PC-3 (cell line): ENCODE measurements at regions not wholly inside any gene's neighbourhood (a gene's known extent, or its start where the extent isn't known, plus 50 kb on each side); places are given as distances from the start of the nearest gene placed in this dataset.

Experiments used
- ATAC-seq: fragments of 200-7000 bp; cut with Tn5 transposase; 2 replicates; pipeline ENCODE4 v1.9.1; 2020; ENCODE audit warnings: mild to moderate bottlenecking, moderate library complexity
- BruUV-seq: library from RNA; stranded (reverse); fragments of 400-500 nt; replicated peaks from 2 replicates; lab custom pipeline; 2021; lab: Mats Ljungman, UMichigan
- CTCF ChIA-PET: fragments of 300-600 bp; sonication (Branson Sonifier 250); formaldehyde crosslinking; loops from one replicate; lab custom pipeline; 2022; ENCODE audit warnings: antibody characterized with exemption; lab: Charles Lee
- POLR2A ChIA-PET: fragments of 300-600 bp; sonication (Branson Sonifier 250); formaldehyde crosslinking; loops from one replicate; lab custom pipeline; 2022; ENCODE audit warnings: antibody characterized with exemption; ENCODE audit not compliant: unreplicated experiment; lab: Charles Lee
- DNase-seq: peaks from one replicate; pipeline ENCODE4 v3.0.0-alpha.2; 2015
- H2AFZ ChIP-seq: fragments of 300-600 bp; sonication (generic); 2 replicates; pipeline ENCODE4 v1.6.0; 2016; ENCODE audit warnings: antibody characterized with exemption, low read length
- H3F3A ChIP-seq: fragments of 300-600 bp; sonication (generic); one replicate; pipeline ENCODE4 v1.6.0; 2017; ENCODE audit warnings: antibody characterized with exemption, low read length, control low read depth, mild to moderate bottlenecking; ENCODE audit not compliant: unreplicated experiment
- H3K27ac ChIP-seq: fragments of 300-600 bp; sonication (generic); 2 replicates; pipeline ENCODE4 v1.5.1; 2016; ENCODE audit warnings: mild to moderate bottlenecking, low read length
- H3K27me3 ChIP-seq: fragments of 300-600 bp; sonication (generic); 2 replicates; pipeline ENCODE4 v1.6.1; 2016; ENCODE audit warnings: low read length, mixed read lengths
- H3K36me3 ChIP-seq: fragments of 300-600 bp; sonication (generic); 2 replicates; pipeline ENCODE4 v1.6.1; 2016; ENCODE audit warnings: low read depth, mixed run types, low read length, mixed read lengths
- H3K4me1 ChIP-seq: fragments of 300-600 bp; sonication (generic); 2 replicates; pipeline ENCODE4 v1.5.1; 2016; ENCODE audit warnings: low read length; ENCODE audit not compliant: insufficient read depth
- H3K4me2 ChIP-seq: fragments of 300-600 bp; sonication (generic); 2 replicates; pipeline ENCODE4 v1.6.0; 2016; ENCODE audit warnings: low read length
- H3K4me3 ChIP-seq: fragments of 300-600 bp; sonication (generic); 2 replicates; pipeline ENCODE4 v1.5.1; 2016; ENCODE audit warnings: mild to moderate bottlenecking, low read length, mixed read lengths
- H3K79me2 ChIP-seq: fragments of 300-600 bp; sonication (generic); 2 replicates; pipeline ENCODE4 v1.6.1; 2017; ENCODE audit warnings: low read length, mixed read lengths
- H3K9ac ChIP-seq: fragments of 300-600 bp; sonication (generic); 2 replicates; pipeline ENCODE4 v1.6.0; 2016; ENCODE audit warnings: mild to moderate bottlenecking, low read length
- H3K9me2 ChIP-seq: fragments of 300-600 bp; sonication (generic); replicated peaks from 2 replicates; pipeline ENCODE4 v1.6.1; 2016; ENCODE audit warnings: mixed run types, low read length, mixed read lengths
- H3K9me3 ChIP-seq: fragments of 300-600 bp; sonication (generic); 2 replicates; pipeline ENCODE4 v1.6.1; 2016; ENCODE audit warnings: low read length, mixed read lengths
- H4K20me1 ChIP-seq: fragments of 300-600 bp; sonication (generic); 2 replicates; pipeline ENCODE4 v1.6.1; 2016; ENCODE audit warnings: low read length, mixed read lengths
- EZH2 ChIP-seq: fragments of 300-600 bp; sonication (generic); IDR thresholded peaks from one replicate; pipeline ENCODE4 v1.6.1; 2017; ENCODE audit warnings: antibody characterized with exemption, mild to moderate bottlenecking, low read length; ENCODE audit not compliant: unreplicated experiment
- EZH2phosphoT487 ChIP-seq: fragments of 300-600 bp; sonication (generic); IDR thresholded peaks from 2 replicates; pipeline ENCODE4 v1.6.1; 2018; ENCODE audit warnings: mild to moderate bottlenecking, antibody characterized with exemption, low read length, borderline replicate concordance
- intact Hi-C: fragments of 100-400 bp; cut with micrococcal nuclease; formaldehyde crosslinking; loops from 2 replicates; pipeline ENCODE4 v1.9.0; 2023
- TF ChIP-seq, protein P1 (sequence below): fragments of 300-600 bp; sonication (generic); conservative IDR thresholded peaks from 2 replicates; pipeline ENCODE4 v1.5.1; 2017; ENCODE audit warnings: antibody characterized with exemption, low read depth, mild to moderate bottlenecking, low read length

DNA sequence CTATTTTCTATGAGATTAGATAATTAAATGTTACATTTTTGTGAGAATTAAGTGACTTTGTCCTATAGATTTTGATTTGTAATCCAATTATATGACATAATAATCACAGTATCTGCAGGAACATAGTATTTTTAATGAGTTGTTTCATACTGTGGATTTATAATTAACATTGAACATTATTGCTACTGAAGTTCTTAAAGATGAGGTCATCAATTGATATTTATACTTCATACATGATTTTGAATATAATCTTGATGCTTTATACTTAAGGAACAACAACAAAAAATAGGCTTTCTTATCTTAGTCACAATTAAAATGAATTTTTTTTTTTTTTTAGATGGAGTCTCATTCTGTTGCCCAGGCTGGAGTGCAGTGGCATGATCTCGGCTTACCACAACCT, 846.6 kb downstream of the SI start:
- Histone ChIP-seq H3K4me1 (no peaks in the 10 kb centered on the region), H3K27me3 (no peaks in the 10 kb centered on the region), H2AFZ (no peak overlapping the region), H3K9me3 (no peaks in the 10 kb centered on the region), H3K79me2 (no peaks in the 10 kb centered on the region), H3K4me2 (no peak overlapping the region), H4K20me1 (no peaks in the 10 kb centered on the region), H3K9me2 (no peaks in the 10 kb centered on the region), H3K36me3 (no peaks in the 10 kb centered on the region), H3K4me3 (no peak overlapping the region), H3K9ac (no peak overlapping the region), H3K27ac (no peak overlapping the region), H3F3A (no peaks in the 10 kb centered on the region)
- intact Hi-C loops: no loop called here
- no TSS peak for BruUV-seq
- DNase-seq (no peak), ATAC-seq (no peak)
- TF ChIP-seq EZH2 (no peak), EZH2phosphoT487 (no peak)
- TF ChIP-seq, protein P1, sequence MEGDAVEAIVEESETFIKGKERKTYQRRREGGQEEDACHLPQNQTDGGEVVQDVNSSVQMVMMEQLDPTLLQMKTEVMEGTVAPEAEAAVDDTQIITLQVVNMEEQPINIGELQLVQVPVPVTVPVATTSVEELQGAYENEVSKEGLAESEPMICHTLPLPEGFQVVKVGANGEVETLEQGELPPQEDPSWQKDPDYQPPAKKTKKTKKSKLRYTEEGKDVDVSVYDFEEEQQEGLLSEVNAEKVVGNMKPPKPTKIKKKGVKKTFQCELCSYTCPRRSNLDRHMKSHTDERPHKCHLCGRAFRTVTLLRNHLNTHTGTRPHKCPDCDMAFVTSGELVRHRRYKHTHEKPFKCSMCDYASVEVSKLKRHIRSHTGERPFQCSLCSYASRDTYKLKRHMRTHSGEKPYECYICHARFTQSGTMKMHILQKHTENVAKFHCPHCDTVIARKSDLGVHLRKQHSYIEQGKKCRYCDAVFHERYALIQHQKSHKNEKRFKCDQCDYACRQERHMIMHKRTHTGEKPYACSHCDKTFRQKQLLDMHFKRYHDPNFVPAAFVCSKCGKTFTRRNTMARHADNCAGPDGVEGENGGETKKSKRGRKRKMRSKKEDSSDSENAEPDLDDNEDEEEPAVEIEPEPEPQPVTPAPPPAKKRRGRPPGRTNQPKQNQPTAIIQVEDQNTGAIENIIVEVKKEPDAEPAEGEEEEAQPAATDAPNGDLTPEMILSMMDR: no peak
- POLR2A ChIA-PET: no interaction called here
- CTCF ChIA-PET: no interaction called here

DNA sequence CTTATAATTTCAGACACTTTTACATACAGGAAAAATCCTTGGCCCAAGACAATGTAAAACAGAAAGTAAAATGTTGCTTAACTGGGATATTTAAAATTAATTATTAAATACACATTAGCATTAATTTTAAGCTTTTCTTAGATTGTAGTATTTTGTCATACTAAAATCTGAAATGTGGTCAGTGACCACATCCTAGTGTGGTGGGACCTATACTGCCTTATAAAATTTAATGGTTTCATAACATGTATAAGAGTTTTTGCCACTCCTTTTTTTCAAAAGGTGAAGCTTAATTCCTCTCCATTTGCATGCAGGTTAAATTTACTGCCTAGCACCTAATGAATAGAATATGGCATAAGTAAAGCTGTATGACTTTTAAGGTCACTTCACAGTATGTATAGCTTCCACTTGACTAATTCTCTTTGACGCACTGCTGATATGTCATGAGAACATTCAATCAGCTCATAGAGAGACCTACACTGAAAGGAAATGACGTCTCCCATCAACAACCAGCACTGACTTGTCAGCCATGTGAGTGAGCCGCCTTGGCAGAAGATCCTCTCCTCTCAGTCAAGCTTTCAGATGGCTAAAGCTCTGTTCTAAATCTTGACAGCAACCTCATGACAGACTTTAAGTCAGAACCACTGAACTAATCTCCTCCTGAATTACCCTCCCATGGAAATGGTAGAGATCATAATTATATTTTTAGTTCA, 847.8 kb downstream of the SI start:
- H3K9ac ChIP-seq: no peak overlapping the region
- H3K4me1 ChIP-seq: no peaks in the 10 kb centered on the region
- H3K9me3 ChIP-seq: no peaks in the 10 kb centered on the region
- H3K9me2 ChIP-seq: no peaks in the 10 kb centered on the region
- no peaks in the 10 kb centered on the region for H4K20me1 ChIP-seq
- no peak overlapping the region for H3K4me2 ChIP-seq
- H3K36me3 ChIP-seq: no peaks in the 10 kb centered on the region
- no peak for TF ChIP-seq EZH2
- intact Hi-C loops: no loop called here
- ChIA-PET POLR2A (no interaction called here), CTCF (no interaction called here)
- no peak for ATAC-seq
- DNase-seq: no peak
- no peaks in the 10 kb centered on the region for H3K27me3 ChIP-seq
- no TSS peak for BruUV-seq
- no peaks in the 10 kb centered on the region for H3F3A ChIP-seq
- H3K27ac ChIP-seq: no peak overlapping the region
- no peak overlapping the region for H2AFZ ChIP-seq
- H3K79me2 ChIP-seq: no peaks in the 10 kb centered on the region
- H3K4me3 ChIP-seq: no peak overlapping the region

- Histone ChIP-seq H3K36me3 (no peaks in the 10 kb centered on the region), H3K27ac (no peak overlapping the region), H3K27me3 (no peaks in the 10 kb centered on the region), H3K4me2 (no peak overlapping the region), H3F3A (no peaks in the 10 kb centered on the region), H3K9me2 (no peaks in the 10 kb centered on the region), H4K20me1 (no peaks in the 10 kb centered on the region), H3K4me1 (no peaks in the 10 kb centered on the region), H3K79me2 (no peaks in the 10 kb centered on the region), H3K4me3 (no peak overlapping the region), H3K9ac (no peak overlapping the region), H3K9me3 (no peaks in the 10 kb centered on the region), H2AFZ (no peak overlapping the region)
- CTCF ChIA-PET: interaction anchor here (0.9 kb wide), 1 partner anchor 18 kb away, joined by 3 read pairs; no protein-coding TSS in a partner anchor
- intact Hi-C loops: no loop called here
- ATAC-seq (no peak), DNase-seq (no peak)
- TF ChIP-seq EZH2 (no peak), EZH2phosphoT487 (no peak)
- TF ChIP-seq, protein P1: no peak
- POLR2A ChIA-PET: no interaction called here
- no TSS peak for BruUV-seq
Observed at GRCh38 chr3:164224126-164224525, 854.2 kb downstream of the SI start.
